ENCODE measurements at regions not wholly inside any gene's neighbourhood (a gene's known extent, or its start where the extent isn't known, plus 50 kb on each side); places are given as distances from the start of the nearest gene placed in this dataset.
A peak's percentile ranks its signal among the peaks of the same experiment; 100 is the strongest.

- in situ Hi-C loops (cut with MboI; ENCODE audit: low sequenced_read_pairs, unreplicated experiment), result no loop called here
- DNase-seq (ENCODE audit: low spot score), result no peak
- TF ChIP-seq CTCF (IDR thresholded peaks at IDR 0.05; ENCODE audit: borderline replicate concordance, control extremely low read depth, extremely low read depth, insufficient read depth, missing control alignments), result no peak
These were observed 152.5 kb upstream of the PKDCC start for GRCh38 chr2:41895334-41895664.

GRCh38 chr2:41896186-41896846 lies 151.5 kb upstream of the PKDCC start:
- DNase-seq (ENCODE audit: low spot score), result peak; percentile 27
- in situ Hi-C loops (cut with MboI; ENCODE audit: low sequenced_read_pairs, unreplicated experiment), result no loop called here
- no peak for TF ChIP-seq CTCF (IDR thresholded peaks at IDR 0.05; ENCODE audit: borderline replicate concordance, control extremely low read depth, extremely low read depth, insufficient read depth, missing control alignments)

- in situ Hi-C loops (cut with MboI; ENCODE audit: low sequenced_read_pairs, unreplicated experiment), result no loop called here
- no peak for DNase-seq (ENCODE audit: low spot score)
- no peak for TF ChIP-seq CTCF (IDR thresholded peaks at IDR 0.05; ENCODE audit: borderline replicate concordance, control extremely low read depth, extremely low read depth, insufficient read depth, missing control alignments)
These were observed 148.6 kb upstream of the PKDCC start for GRCh38 chr2:41899189-41899588.

- in situ Hi-C loops (cut with MboI; ENCODE audit: low sequenced_read_pairs, unreplicated experiment), result no loop called here
These were observed 147.7 kb upstream of the PKDCC start for GRCh38 chr2:41900101-41900577.

GRCh38 chr2:41902897-41903296 lies 144.9 kb upstream of the PKDCC start:
- in situ Hi-C loops (cut with MboI; ENCODE audit: low sequenced_read_pairs, unreplicated experiment), result no loop called here
- no peak for DNase-seq (ENCODE audit: low spot score)
- no peak for TF ChIP-seq CTCF (IDR thresholded peaks at IDR 0.05; ENCODE audit: borderline replicate concordance, control extremely low read depth, extremely low read depth, insufficient read depth, missing control alignments)

More at GRCh38 chr2:41900101-41900577, 147.7 kb upstream of the PKDCC start:
- no peak for TF ChIP-seq CTCF (IDR thresholded peaks at IDR 0.05; ENCODE audit: borderline replicate concordance, control extremely low read depth, extremely low read depth, insufficient read depth, missing control alignments)
- DNase-seq (ENCODE audit: low spot score), result no peak

- in situ Hi-C loops (cut with MboI; ENCODE audit: low sequenced_read_pairs, unreplicated experiment), result no loop called here
- no peak for DNase-seq (ENCODE audit: low spot score)
- TF ChIP-seq CTCF (IDR thresholded peaks at IDR 0.05; ENCODE audit: borderline replicate concordance, control extremely low read depth, extremely low read depth, insufficient read depth, missing control alignments), result no peak
These were observed 144.2 kb upstream of the PKDCC start for GRCh38 chr2:41903474-41904135.

Data from GM13976 (cell line).